Thoracic aorta (tissue), 2 donors: ENCODE measurements at regions not wholly inside any gene's neighbourhood (a gene's known extent, or its start where the extent isn't known, plus 50 kb on each side); places are given as distances from the start of the nearest gene placed in this dataset.

ENCODE experiments used
- ATAC-seq: fragments of 150-250 bp; one replicate; pipeline ENCODE4 v1.8.0; 2017; ENCODE audit warnings: low read depth; ENCODE audit not compliant: insufficient number of reproducible peaks, low FRiP score
- DNase-seq: peaks from one replicate; pipeline ENCODE4 v3.0.0-alpha.2; 2020; ENCODE audit warnings: low spot score
- H3K27ac ChIP-seq, 2 donors: fragments of 200-600 bp; sonication (generic); 1 replicate in 1 of 2; 2 replicates in 1 of 2; pipeline ENCODE4 v1.5.1; 2016; ENCODE audit warnings: mild to moderate bottlenecking in 2 of 2, moderate library complexity in 2 of 2
- H3K27me3 ChIP-seq: fragments of 200-600 bp; sonication (generic); replicated peaks from 2 replicates; pipeline ENCODE4 v1.6.0; 2016; ENCODE audit warnings: mild to moderate bottlenecking; ENCODE audit not compliant: insufficient read depth
- H3K36me3 ChIP-seq: fragments of 200-600 bp; sonication (generic); one replicate; pipeline ENCODE4 v1.5.1; 2016
- H3K4me1 ChIP-seq, 2 donors: fragments of 200-600 bp; sonication (generic); 1 replicate in 1 of 2; 2 replicates in 1 of 2; pipeline versions ENCODE4 v1.5.1 to v1.6.0; 2016; ENCODE audit warnings: low read depth in 2 of 2, mild to moderate bottlenecking in 1 of 2; ENCODE audit not compliant: control insufficient read depth in 1 of 2
- H3K4me3 ChIP-seq: fragments of 200-600 bp; sonication (generic); 2 replicates; pipeline ENCODE4 v1.5.1; 2016; ENCODE audit warnings: mild to moderate bottlenecking
- H3K9me3 ChIP-seq: fragments of 200-600 bp; sonication (generic); 2 replicates; pipeline ENCODE4 v1.5.1; 2016
- TF ChIP-seq, protein P1 (sequence below): fragments of 200-600 bp; sonication (generic); IDR thresholded peaks from one replicate; pipeline ENCODE4 v1.5.1; 2019; ENCODE audit warnings: antibody characterized with exemption

- ATAC-seq (no peak), DNase-seq (no peak)
- no peak overlapping the region for H3K4me3 ChIP-seq
- H3K36me3 ChIP-seq: no peaks in the 10 kb centered on the region
- no peaks in the 10 kb centered on the region for H3K4me1 ChIP-seq
- no peaks in the 10 kb centered on the region for H3K27me3 ChIP-seq
- TF ChIP-seq, protein P1, sequence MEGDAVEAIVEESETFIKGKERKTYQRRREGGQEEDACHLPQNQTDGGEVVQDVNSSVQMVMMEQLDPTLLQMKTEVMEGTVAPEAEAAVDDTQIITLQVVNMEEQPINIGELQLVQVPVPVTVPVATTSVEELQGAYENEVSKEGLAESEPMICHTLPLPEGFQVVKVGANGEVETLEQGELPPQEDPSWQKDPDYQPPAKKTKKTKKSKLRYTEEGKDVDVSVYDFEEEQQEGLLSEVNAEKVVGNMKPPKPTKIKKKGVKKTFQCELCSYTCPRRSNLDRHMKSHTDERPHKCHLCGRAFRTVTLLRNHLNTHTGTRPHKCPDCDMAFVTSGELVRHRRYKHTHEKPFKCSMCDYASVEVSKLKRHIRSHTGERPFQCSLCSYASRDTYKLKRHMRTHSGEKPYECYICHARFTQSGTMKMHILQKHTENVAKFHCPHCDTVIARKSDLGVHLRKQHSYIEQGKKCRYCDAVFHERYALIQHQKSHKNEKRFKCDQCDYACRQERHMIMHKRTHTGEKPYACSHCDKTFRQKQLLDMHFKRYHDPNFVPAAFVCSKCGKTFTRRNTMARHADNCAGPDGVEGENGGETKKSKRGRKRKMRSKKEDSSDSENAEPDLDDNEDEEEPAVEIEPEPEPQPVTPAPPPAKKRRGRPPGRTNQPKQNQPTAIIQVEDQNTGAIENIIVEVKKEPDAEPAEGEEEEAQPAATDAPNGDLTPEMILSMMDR: no peak
- no peak overlapping the region for H3K27ac ChIP-seq
- H3K9me3 ChIP-seq: no peaks in the 10 kb centered on the region
Measured at GRCh38 chr4:96301715-96302114, 461.8 kb downstream of the PDHA2 start.

DNA sequence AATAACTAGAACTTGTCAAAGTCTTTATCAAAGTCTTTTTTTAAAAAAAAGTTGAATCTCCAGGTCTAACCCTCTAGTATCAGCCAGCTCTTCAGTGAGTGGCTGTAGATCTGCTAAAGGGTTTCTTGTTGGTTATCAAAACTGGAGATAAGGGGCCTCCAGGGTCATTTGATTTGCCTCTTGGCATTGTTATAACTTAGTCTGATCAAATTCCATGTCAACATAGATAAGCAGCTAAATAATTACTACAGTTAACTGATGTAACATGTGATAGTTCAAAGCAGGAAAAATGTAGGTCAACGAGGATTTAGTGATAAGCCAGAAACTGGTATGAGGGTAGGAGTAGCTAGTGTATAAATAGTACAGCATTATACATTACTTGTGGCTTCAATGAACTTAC lies 465.1 kb downstream of the PDHA2 start:
- Histone ChIP-seq H3K9me3 (no peaks in the 10 kb centered on the region), H3K4me1 (no peaks in the 10 kb centered on the region), H3K27me3 (no peaks in the 10 kb centered on the region), H3K36me3 (no peaks in the 10 kb centered on the region), H3K4me3 (no peak overlapping the region), H3K27ac (no peak overlapping the region)
- no peak for ATAC-seq
- TF ChIP-seq, protein P1: no peak
- DNase-seq: no peak

- no peak for ATAC-seq
- Histone ChIP-seq H3K36me3 (no peaks in the 10 kb centered on the region), H3K4me1 (no peaks in the 10 kb centered on the region), H3K9me3 (no peaks in the 10 kb centered on the region), H3K4me3 (peak overlapping the region; percentile 65), H3K27ac (no peak overlapping the region), H3K27me3 (no peaks in the 10 kb centered on the region)
- DNase-seq: no peak
- TF ChIP-seq, protein P1: no peak
Measured at GRCh38 chr4:96312046-96312685, 472.3 kb downstream of the PDHA2 start.

GRCh38 chr4:96315815-96316214 lies 475.9 kb downstream of the PDHA2 start:
- H3K36me3 ChIP-seq: no peaks in the 10 kb centered on the region
- TF ChIP-seq, protein P1: no peak
- no peak for ATAC-seq
- H3K27ac ChIP-seq: no peak overlapping the region
- H3K27me3 ChIP-seq: no peaks in the 10 kb centered on the region
- no peak overlapping the region for H3K4me3 ChIP-seq
- H3K4me1 ChIP-seq: no peaks in the 10 kb centered on the region
- DNase-seq: no peak
- no peaks in the 10 kb centered on the region for H3K9me3 ChIP-seq

DNA sequence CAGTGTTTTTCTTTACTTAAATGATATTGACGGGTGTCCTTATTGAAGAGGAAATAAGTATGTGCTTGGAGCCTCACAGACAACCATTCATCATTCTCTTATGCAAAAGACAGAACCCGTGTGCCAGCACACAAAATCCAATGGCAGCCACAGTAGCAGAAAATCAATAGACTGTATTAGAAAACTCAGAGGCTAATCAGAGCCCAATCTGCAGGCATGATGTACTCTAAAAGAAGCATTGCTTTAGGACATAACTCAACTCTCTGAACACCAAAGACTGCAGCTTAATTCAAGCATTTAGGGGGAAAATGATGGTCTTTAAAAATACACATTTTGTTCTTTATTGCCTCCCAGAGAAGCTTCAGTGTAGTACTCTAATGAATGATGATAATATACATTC lies 476.9 kb downstream of the PDHA2 start:
- H3K9me3 ChIP-seq: no peaks in the 10 kb centered on the region
- TF ChIP-seq, protein P1: no peak
- H3K36me3 ChIP-seq: no peaks in the 10 kb centered on the region
- no peak for ATAC-seq
- DNase-seq: no peak
- H3K27me3 ChIP-seq: no peaks in the 10 kb centered on the region
- no peak overlapping the region for H3K27ac ChIP-seq
- H3K4me3 ChIP-seq: no peak overlapping the region
- no peaks in the 10 kb centered on the region for H3K4me1 ChIP-seq
